ENCODE measurements at regions not wholly inside any gene's neighbourhood (a gene's known extent, or its start where the extent isn't known, plus 50 kb on each side); places are given as distances from the start of the nearest gene placed in this dataset.

GRCh38 chr7:68122801-68123200 is 1126.2 kb downstream of the TYW1 start:
- intact Hi-C loops (cut with DNase I), result no loop called here
- H3K4me3 ChIP-seq, result no peak overlapping the region
- H3K27me3 ChIP-seq, result no peaks in the 10 kb centered on the region
- no peaks in the 10 kb centered on the region for H3K4me1 ChIP-seq
- H3K9me3 ChIP-seq, result peaks cover 0 to 7% (median 5%) of the 10 kb centered on the region in 4 donors
- H3K27ac ChIP-seq, result no peak overlapping the region
- TF ChIP-seq EP300 (IDR thresholded peaks at IDR 0.05) (no peak), POLR2AphosphoS5 (IDR thresholded peaks at IDR 0.05) (no peak), POLR2A (IDR thresholded peaks at IDR 0.05) (no peak), CTCF (IDR thresholded peaks at IDR 0.05) (no peak)
- no peaks in the 10 kb centered on the region for H3K36me3 ChIP-seq
- no peak for DNase-seq
- WGBS, 2 donors, result 83 to 88% methylated on average over 8 of the region's 8 CpGs

- no peak for DNase-seq
- H3K4me1 ChIP-seq, result no peaks in the 10 kb centered on the region
- H3K27ac ChIP-seq, result no peak overlapping the region
- H3K27me3 ChIP-seq, result no peaks in the 10 kb centered on the region
- no peaks in the 10 kb centered on the region for H3K9me3 ChIP-seq
- TF ChIP-seq POLR2AphosphoS5 (IDR thresholded peaks at IDR 0.05) (no peak), POLR2A (IDR thresholded peaks at IDR 0.05) (no peak), EP300 (IDR thresholded peaks at IDR 0.05) (no peak), CTCF (IDR thresholded peaks at IDR 0.05) (no peak)
- no peaks in the 10 kb centered on the region for H3K36me3 ChIP-seq
- intact Hi-C loops (cut with DNase I), result no loop called here
- H3K4me3 ChIP-seq, result no peak overlapping the region
- 70 to 83% methylated on average over 2 of the region's 2 CpGs for WGBS, 2 donors
Measured at GRCh38 chr7:68125168-68125567, 1128.5 kb downstream of the TYW1 start.

GRCh38 chr7:68133045-68133444 is 1136.4 kb downstream of the TYW1 start:
- WGBS, 2 donors, result 86 to 91% methylated on average over 6 of the region's 6 CpGs
- intact Hi-C loops (cut with DNase I), result no loop called here

GRCh38 chr7:68143345-68143744 is 1146.7 kb downstream of the TYW1 start:
- Histone ChIP-seq H3K4me1 (no peaks in the 10 kb centered on the region), H3K27me3 (no peaks in the 10 kb centered on the region), H3K9me3 (peaks cover 0 to 20% (median 6%) of the 10 kb centered on the region in 4 donors), H3K27ac (no peak overlapping the region), H3K36me3 (no peaks in the 10 kb centered on the region), H3K4me3 (no peak overlapping the region)
- intact Hi-C loops (cut with DNase I), result no loop called here
- TF ChIP-seq POLR2A (IDR thresholded peaks at IDR 0.05) (no peak), CTCF (IDR thresholded peaks at IDR 0.05) (no peak), EP300 (IDR thresholded peaks at IDR 0.05) (no peak), POLR2AphosphoS5 (IDR thresholded peaks at IDR 0.05) (no peak)
- DNase-seq, result no peak

More at GRCh38 chr7:68133045-68133444, 1136.4 kb downstream of the TYW1 start:
- peaks cover 0 to under 1% (median 0%) of the 10 kb centered on the region in 4 donors for H3K9me3 ChIP-seq
- no peaks in the 10 kb centered on the region for H3K4me1 ChIP-seq
- DNase-seq, result no peak
- no peak overlapping the region for H3K4me3 ChIP-seq
- no peak overlapping the region for H3K27ac ChIP-seq
- H3K27me3 ChIP-seq, result no peaks in the 10 kb centered on the region
- H3K36me3 ChIP-seq, result no peaks in the 10 kb centered on the region
- TF ChIP-seq EP300 (IDR thresholded peaks at IDR 0.05) (no peak), CTCF (IDR thresholded peaks at IDR 0.05) (no peak), POLR2AphosphoS5 (IDR thresholded peaks at IDR 0.05) (no peak), POLR2A (IDR thresholded peaks at IDR 0.05) (no peak)

- no peaks in the 10 kb centered on the region for H3K27me3 ChIP-seq
- DNase-seq, result no peak
- TF ChIP-seq POLR2AphosphoS5 (IDR thresholded peaks at IDR 0.05) (no peak), EP300 (IDR thresholded peaks at IDR 0.05) (no peak), POLR2A (IDR thresholded peaks at IDR 0.05) (no peak), CTCF (IDR thresholded peaks at IDR 0.05) (no peak)
- no peak overlapping the region for H3K4me3 ChIP-seq
- H3K9me3 ChIP-seq, result peaks cover 0 to 18% (median 6%) of the 10 kb centered on the region in 4 donors
- no peaks in the 10 kb centered on the region for H3K4me1 ChIP-seq
- H3K36me3 ChIP-seq, result no peaks in the 10 kb centered on the region
- intact Hi-C loops (cut with DNase I), result no loop called here
- 70 to 87% methylated on average over 1 of the region's 1 CpG for WGBS, 2 donors
- no peak overlapping the region for H3K27ac ChIP-seq
Measured at GRCh38 chr7:68146983-68147382, 1150.3 kb downstream of the TYW1 start.
